Esophagus squamous epithelium (tissue), 5 donors: ENCODE measurements at regions not wholly inside any gene's neighbourhood (a gene's known extent, or its start where the extent isn't known, plus 50 kb on each side); places are given as distances from the start of the nearest gene placed in this dataset.

ENCODE experiments used
- DNase-seq: peaks from one replicate; lab custom pipeline; 2025; lab: John Stamatoyannopoulos, UW
- H3K27ac ChIP-seq, 4 donors: fragments of 200-600 bp; sonication (generic); one replicate each; pipeline ENCODE4 v1.5.1; 2016 to 2019; ENCODE audit warnings: mild to moderate bottlenecking in 1 of 4
- H3K27me3 ChIP-seq, 4 donors: fragments of 200-600 bp; sonication (generic); 1 replicate in 3 of 4; 2 replicates in 1 of 4; pipeline versions ENCODE4 v1.5.1 to v1.6.0; 2017 to 2021; ENCODE audit warnings: antibody characterized with exemption in 1 of 4
- H3K36me3 ChIP-seq, 3 donors: fragments of 200-600 bp; sonication (generic); one replicate each; pipeline ENCODE4 v1.5.1; 2016 to 2019
- H3K4me1 ChIP-seq, 3 donors: fragments of 200-600 bp; sonication (generic); one replicate each; pipeline ENCODE4 v1.5.1; 2017 to 2019
- H3K4me3 ChIP-seq, 4 donors: fragments of 200-600 bp; sonication (generic); 1 replicate in 3 of 4; 2 replicates in 1 of 4; pipeline ENCODE4 v1.5.1; 2016 to 2019; ENCODE audit warnings: mild to moderate bottlenecking in 2 of 4, moderate library complexity in 1 of 4
- H3K9me3 ChIP-seq, 3 donors: fragments of 200-600 bp; sonication (generic); one replicate each; pipeline ENCODE4 v1.5.1; 2016 to 2019
- CTCF ChIP-seq, 6 experiments: fragments of 450-650 bp in 4 of 6; fragments of 200-600 bp in 2 of 6; sonication (generic) in 2 of 6; IDR thresholded peaks; one replicate each; pipeline ENCODE4 v1.5.1; 2016 to 2019; ENCODE audit warnings: antibody characterized with exemption in 6 of 6, mild to moderate bottlenecking in 4 of 6, moderate library complexity in 4 of 6
- POLR2A ChIP-seq, 4 donors: fragments of 450-650 bp; IDR thresholded peaks; one replicate each; pipeline ENCODE4 v1.6.1; 2017; ENCODE audit warnings: antibody characterized with exemption in 4 of 4, mild to moderate bottlenecking in 4 of 4, moderate library complexity in 3 of 4
- WGBS, 2 donors: methylation state at CpG; one replicate each; pipeline ENCODE4 v1.1.5; 2018; 5-methylcytosine and 5-hydroxymethylcytosine counted together
- intact Hi-C: fragments of 100-400 bp; cut with DNase I; formaldehyde crosslinking; loops from one replicate; pipeline ENCODE4 v1.15.0; 2022
- donor health status: DM: yes; HTN: yes; CAD: no.

GRCh38 chr10:89144836-89145235 is 62.3 kb downstream of the CH25H start:
- intact Hi-C loops: no loop called here
- DNase-seq: no peak
- Histone ChIP-seq H3K4me3 (no peak overlapping the region), H3K27me3 (no peaks in the 10 kb centered on the region), H3K36me3 (no peaks in the 10 kb centered on the region), H3K9me3 (no peaks in the 10 kb centered on the region), H3K4me1 (no peaks in the 10 kb centered on the region), H3K27ac (peak overlapping the region in 1 of 4 donors; percentile 37)
- WGBS, 2 donors: 65 to 71% methylated on average over 4 of the region's 4 CpGs
- no peak for TF ChIP-seq CTCF (IDR thresholded peaks at IDR 0.05)
- no peak for TF ChIP-seq POLR2A (IDR thresholded peaks at IDR 0.05)

DNA sequence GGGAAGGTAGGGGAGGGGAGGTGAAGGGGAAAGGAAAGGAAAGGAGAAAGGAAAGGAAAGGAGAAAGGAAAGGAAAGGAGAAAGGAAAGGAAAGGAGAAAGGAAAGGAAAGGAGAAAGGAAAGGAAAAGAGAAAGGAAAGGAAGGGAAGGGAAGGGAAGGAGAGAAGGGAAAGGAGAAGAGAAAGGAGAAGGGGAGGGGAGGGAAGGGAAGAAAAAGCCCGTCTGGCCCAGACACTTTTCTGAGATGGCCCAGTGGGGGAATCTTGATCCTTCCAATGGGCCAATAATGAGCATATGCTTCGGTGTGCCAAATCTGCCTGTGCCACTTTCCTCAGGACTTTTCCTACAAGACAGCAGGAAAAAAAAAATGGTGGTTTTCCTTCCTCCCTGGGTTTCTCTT is 64.5 kb downstream of the CH25H start:
- Histone ChIP-seq H3K9me3 (no peaks in the 10 kb centered on the region), H3K36me3 (no peaks in the 10 kb centered on the region), H3K27me3 (no peaks in the 10 kb centered on the region), H3K4me3 (no peak overlapping the region), H3K4me1 (no peaks in the 10 kb centered on the region), H3K27ac (no peak overlapping the region)
- 79 to 83% methylated on average over 2 of the region's 2 CpGs for WGBS, 2 donors
- intact Hi-C loops: no loop called here
- TF ChIP-seq POLR2A (IDR thresholded peaks at IDR 0.05): no peak
- no peak for TF ChIP-seq CTCF (IDR thresholded peaks at IDR 0.05)
- DNase-seq: no peak

DNA sequence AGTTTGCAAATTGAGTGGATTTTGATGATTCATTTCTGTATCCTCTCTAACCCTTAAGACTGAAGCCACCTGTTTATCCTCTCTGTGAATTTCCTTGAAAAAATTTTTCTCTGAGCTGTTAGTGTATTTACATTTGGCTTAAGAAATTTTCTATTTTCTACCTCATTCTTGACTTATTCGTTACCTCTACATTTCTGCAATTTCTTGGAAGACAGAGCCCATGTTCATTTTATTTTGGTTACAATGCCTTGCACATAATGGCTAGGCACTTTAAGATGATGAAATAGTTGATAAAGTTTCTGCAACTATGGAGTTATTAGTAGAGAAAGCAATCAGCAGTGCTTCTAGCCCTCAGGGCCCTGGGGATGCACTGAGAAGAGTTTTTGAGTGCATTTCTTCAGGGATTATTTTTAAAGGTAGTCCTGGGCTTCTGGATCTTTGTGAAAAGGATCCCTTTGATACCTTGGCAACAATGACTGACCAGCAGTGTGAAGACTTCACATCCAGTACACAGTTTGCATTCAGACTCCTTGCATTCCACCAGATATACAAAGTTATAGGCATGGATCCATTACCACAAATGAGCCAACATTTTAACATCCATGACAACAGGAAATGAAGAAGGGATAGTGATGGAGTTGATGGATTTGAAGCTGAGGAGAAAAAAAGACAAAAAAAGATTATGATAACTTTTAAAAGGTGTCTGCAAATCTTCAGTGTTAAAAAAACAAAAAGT is 68.2 kb downstream of the CH25H start:
- H3K27ac ChIP-seq: no peak overlapping the region
- DNase-seq: no peak
- intact Hi-C loops: no loop called here
- no peak overlapping the region for H3K4me3 ChIP-seq
- H3K27me3 ChIP-seq: no peaks in the 10 kb centered on the region
- TF ChIP-seq POLR2A (IDR thresholded peaks at IDR 0.05): no peak
- no peak for TF ChIP-seq CTCF (IDR thresholded peaks at IDR 0.05)
- H3K36me3 ChIP-seq: no peaks in the 10 kb centered on the region
- WGBS, 2 donors: 44 to 57% methylated on average over 1 of the region's 1 CpG
- H3K4me1 ChIP-seq: no peaks in the 10 kb centered on the region
- H3K9me3 ChIP-seq: no peaks in the 10 kb centered on the region

GRCh38 chr10:89134963-89135362 is 72.2 kb downstream of the CH25H start:
- DNase-seq: no peak
- H3K4me1 ChIP-seq: no peaks in the 10 kb centered on the region
- no peak for TF ChIP-seq POLR2A (IDR thresholded peaks at IDR 0.05)
- TF ChIP-seq CTCF (IDR thresholded peaks at IDR 0.05): no peak
- no peaks in the 10 kb centered on the region for H3K36me3 ChIP-seq
- intact Hi-C loops: no loop called here
- H3K4me3 ChIP-seq: no peak overlapping the region
- H3K27ac ChIP-seq: no peak overlapping the region
- H3K9me3 ChIP-seq: no peaks in the 10 kb centered on the region
- no peaks in the 10 kb centered on the region for H3K27me3 ChIP-seq

GRCh38 chr10:89129911-89130310 is 77.2 kb downstream of the CH25H start:
- H3K36me3 ChIP-seq: no peaks in the 10 kb centered on the region
- TF ChIP-seq CTCF (IDR thresholded peaks at IDR 0.05) (no peak), POLR2A (IDR thresholded peaks at IDR 0.05) (no peak)
- intact Hi-C loops: no loop called here
- H3K4me3 ChIP-seq: no peak overlapping the region
- no peaks in the 10 kb centered on the region for H3K27me3 ChIP-seq
- H3K9me3 ChIP-seq: no peaks in the 10 kb centered on the region
- 57 to 59% methylated on average over 4 of the region's 4 CpGs for WGBS, 2 donors
- H3K4me1 ChIP-seq: no peaks in the 10 kb centered on the region
- DNase-seq: no peak
- no peak overlapping the region for H3K27ac ChIP-seq
